Endothelial cell of umbilical vein (primary cell): ENCODE measurements at regions not wholly inside any gene's neighbourhood (a gene's known extent, or its start where the extent isn't known, plus 50 kb on each side); places are given as distances from the start of the nearest gene placed in this dataset.

Experiments
- BruUV-seq: library from RNA; stranded (reverse); fragments of 400-500 nt; replicated peaks from 2 replicates; lab custom pipeline; 2021; lab: Mats Ljungman, UMichigan
- CTCF ChIA-PET: fragments of 300-600, 350-600 bp; sonication (Branson Sonifier 250); formaldehyde crosslinking; loops from one replicate; lab custom pipeline; 2021; ENCODE audit warnings: antibody characterized with exemption, inconsistent platforms; lab: Charles Lee
- POLR2A ChIA-PET: fragments of 300-600, 350-600 bp; sonication (Branson Sonifier 250); formaldehyde crosslinking; loops from one replicate; lab custom pipeline; 2021; ENCODE audit warnings: antibody characterized with exemption, inconsistent platforms; lab: Charles Lee
- DNase-seq: peaks from one replicate; pipeline ENCODE4 v3.0.0-alpha.2; 2011; ENCODE audit warnings: low read depth, low spot score
- FAIRE-seq: peaks from 2 replicates; lab custom pipeline; 2011; peaks lifted over from hg19 to GRCh38; lab: Jason Lieb, UNC
- H2AFZ ChIP-seq: 2 replicates; pipeline ENCODE4 v1.6.0; 2012; ENCODE audit warnings: low read depth, low read length, control low read depth, inconsistent platforms
- H3K27ac ChIP-seq: 2 replicates; pipeline ENCODE4 v1.5.1; 2011; ENCODE audit warnings: low read depth, mild to moderate bottlenecking, control low read depth, low read length, moderate library complexity; ENCODE audit not compliant: insufficient read depth
- H3K27me3 ChIP-seq, 2 experiments: 2 replicates each; pipeline versions ENCODE4 v1.6.0 to v1.6.1; 2011; ENCODE audit warnings: low read length in 2 of 2, mixed read lengths in 1 of 2; ENCODE audit not compliant: control insufficient read depth in 2 of 2, insufficient read depth in 2 of 2
- H3K36me3 ChIP-seq, 2 experiments: 2 replicates in 1 of 2; 3 replicates in 1 of 2; pipeline ENCODE4 v1.5.1; 2011; ENCODE audit warnings: low read length in 2 of 2, mild to moderate bottlenecking in 1 of 2, moderate library complexity in 1 of 2; ENCODE audit not compliant: control insufficient read depth in 2 of 2, insufficient read depth in 2 of 2; ENCODE audit errors: extremely low read depth in 1 of 2
- H3K4me1 ChIP-seq: 3 replicates; pipeline ENCODE4 v1.5.1; 2011; ENCODE audit warnings: mild to moderate bottlenecking, low read length; ENCODE audit not compliant: control insufficient read depth, insufficient read depth; ENCODE audit errors: extremely low read depth
- H3K4me2 ChIP-seq: 2 replicates; pipeline ENCODE4 v1.6.1; 2011; ENCODE audit warnings: low read length, control low read depth, mixed read lengths; ENCODE audit not compliant: insufficient read depth
- H3K4me3 ChIP-seq, 3 experiments: fragments of 200-600 bp in 1 of 3; sonication (generic), shearing (Covaris generic) in 1 of 3; replicated peaks in 1 of 3; 2 replicates each; pipeline ENCODE4 v1.5.1; 2011 to 2016; ENCODE audit warnings: control low read depth in 3 of 3, low read length in 3 of 3, mild to moderate bottlenecking in 2 of 3, inconsistent platforms in 1 of 3, low read depth in 1 of 3, moderate library complexity in 1 of 3; ENCODE audit not compliant: insufficient read depth in 1 of 3
- H3K79me2 ChIP-seq: 2 replicates; pipeline ENCODE4 v1.6.0; 2012; ENCODE audit warnings: low read length, inconsistent platforms; ENCODE audit not compliant: control insufficient read depth, insufficient read depth
- H3K9ac ChIP-seq: replicated peaks from 2 replicates; pipeline ENCODE3; 2011; ENCODE audit warnings: low read length, control low read depth; ENCODE audit not compliant: insufficient read depth; ENCODE audit errors: extremely low read depth
- H3K9me1 ChIP-seq: replicated peaks from 3 replicates; pipeline ENCODE4 v1.6.0; 2011; ENCODE audit warnings: mild to moderate bottlenecking, low read length; ENCODE audit not compliant: control insufficient read depth, insufficient read depth; ENCODE audit errors: extremely low read depth
- H3K9me3 ChIP-seq: replicated peaks from 2 replicates; pipeline ENCODE4 v1.5.1; 2012; ENCODE audit warnings: low read length, inconsistent platforms; ENCODE audit not compliant: control insufficient read depth, insufficient read depth
- H4K20me1 ChIP-seq: replicated peaks from 2 replicates; pipeline ENCODE3; 2011; ENCODE audit warnings: mild to moderate bottlenecking, low read length; ENCODE audit not compliant: control insufficient read depth, insufficient read depth; ENCODE audit errors: extremely low read depth
- CTCF ChIP-seq, 2 donors: IDR thresholded peaks; 1 replicate in 1 of 2; 2 replicates in 1 of 2; pipeline ENCODE4 v1.5.1; 2011; ENCODE audit warnings: low read length in 2 of 2, mild to moderate bottlenecking in 2 of 2, moderate library complexity in 2 of 2, control low read depth in 1 of 2, inconsistent platforms in 1 of 2, low read depth in 1 of 2; ENCODE audit not compliant: insufficient read depth in 1 of 2; ENCODE audit errors: extremely low read depth in 1 of 2
- GATA2 ChIP-seq: IDR thresholded peaks from 2 replicates; pipeline ENCODE4 v1.7.0; 2011; ENCODE audit warnings: low read depth, mild to moderate bottlenecking, moderate library complexity, mixed read lengths, low read length; ENCODE audit not compliant: insufficient read length, insufficient read depth
- MYC ChIP-seq: IDR thresholded peaks from one replicate; pipeline ENCODE4 v1.6.1; 2011; ENCODE audit warnings: mild to moderate bottlenecking, low read depth, low read length
- POLR2A ChIP-seq: IDR thresholded peaks from 2 replicates; pipeline ENCODE4 v1.6.1; 2012; ENCODE audit warnings: low read depth, mild to moderate bottlenecking, control low read depth, low read length
- dilution Hi-C: fragments of 300-500 bp; cut with MboI; formaldehyde crosslinking; loops from one replicate; pipeline ENCODE4 v1.15.0; 2019; ENCODE audit warnings: low sequenced_read_pairs; ENCODE audit not compliant: extremely low pct_ligation_motif_present
- intact Hi-C: fragments of 100-400 bp; cut with micrococcal nuclease; formaldehyde crosslinking; loops from one replicate; pipeline ENCODE4 v1.10.0; 2022

- ChIA-PET CTCF (interaction anchor here (1.0 to 1.3 kb wide), 3 partner anchors 63 to 1101 kb away, joined by 3 to 5 read pairs (median 5); no protein-coding TSS in a partner anchor), POLR2A (no interaction called here)
- H3K4me2 ChIP-seq = no peak overlapping the region
- H3K9ac ChIP-seq = no peak overlapping the region
- no peak for FAIRE-seq
- no peak overlapping the region for H2AFZ ChIP-seq
- no peaks in the 10 kb centered on the region for H4K20me1 ChIP-seq
- no TSS peak for BruUV-seq
- H3K27ac ChIP-seq = no peak overlapping the region
- H3K9me3 ChIP-seq = no peaks in the 10 kb centered on the region
- H3K4me1 ChIP-seq = peaks cover 7% of the 10 kb centered on the region
- H3K9me1 ChIP-seq = no peaks in the 10 kb centered on the region
- TF ChIP-seq CTCF (IDR thresholded peaks at IDR 0.05; ENCODE audit: extremely low read depth in 1 of 2, insufficient read depth in 1 of 2, low read depth in 1 of 2, low read length in 2 of 2) = no peak
- intact Hi-C loops (no loop called here), dilution Hi-C loops (no loop called here)
- no peaks in the 10 kb centered on the region for H3K79me2 ChIP-seq
- no peak for DNase-seq
- no peaks in the 10 kb centered on the region for H3K27me3 ChIP-seq
- H3K4me3 ChIP-seq = no peak overlapping the region
- no peaks in the 10 kb centered on the region for H3K36me3 ChIP-seq
Measured at GRCh38 chr1:55483523-55483922, 268.4 kb upstream of the USP24 start.

GRCh38 chr1:55481634-55482033, 266.5 kb upstream of the USP24 start:
- Histone ChIP-seq H3K4me1 (peaks cover 8% of the 10 kb centered on the region), H3K36me3 (no peaks in the 10 kb centered on the region), H3K9me3 (no peaks in the 10 kb centered on the region), H3K9me1 (no peaks in the 10 kb centered on the region), H3K4me2 (no peak overlapping the region), H3K27ac (no peak overlapping the region), H3K9ac (no peak overlapping the region), H2AFZ (no peak overlapping the region), H3K27me3 (no peaks in the 10 kb centered on the region), H3K79me2 (no peaks in the 10 kb centered on the region), H4K20me1 (no peaks in the 10 kb centered on the region), H3K4me3 (no peak overlapping the region)
- no TSS peak for BruUV-seq
- intact Hi-C loops (no loop called here), dilution Hi-C loops (no loop called here)
- FAIRE-seq (no peak), DNase-seq (no peak)
- ChIA-PET POLR2A (no interaction called here), CTCF (no interaction called here)
- no peak for TF ChIP-seq MYC
- no peak for TF ChIP-seq GATA2
- no peak for TF ChIP-seq POLR2A
- no peak for TF ChIP-seq CTCF (IDR thresholded peaks at IDR 0.05; ENCODE audit: extremely low read depth in 1 of 2, insufficient read depth in 1 of 2, low read depth in 1 of 2, low read length in 2 of 2)
